H1 (cell line): ENCODE measurements at regions not wholly inside any gene's neighbourhood (a gene's known extent, or its start where the extent isn't known, plus 50 kb on each side); places are given as distances from the start of the nearest gene placed in this dataset.

Source experiments
- CREB1 ChIP-seq: IDR thresholded peaks from 2 replicates; pipeline ENCODE4 v1.6.1; 2012; ENCODE audit warnings: inconsistent platforms
- KDM4A ChIP-seq: IDR thresholded peaks from one replicate; pipeline ENCODE4 v1.7.1; 2012; ENCODE audit warnings: low read depth, mild to moderate bottlenecking, moderate library complexity, low read length, inconsistent platforms; ENCODE audit not compliant: severe bottlenecking
- TAF7 ChIP-seq: optimal IDR thresholded peaks from 2 replicates; pipeline ENCODE3; 2011; ENCODE audit warnings: low read depth, mild to moderate bottlenecking, inconsistent platforms, low read length, moderate library complexity, borderline replicate concordance
- YY1 ChIP-seq: IDR thresholded peaks from 2 replicates; pipeline ENCODE4 v1.6.1; 2011; ENCODE audit warnings: low read depth, mild to moderate bottlenecking, low read length
- TF ChIP-seq, protein P1 (sequence below): fragments of 300-600 bp; sonication (generic); IDR thresholded peaks from 2 replicates; pipeline ENCODE4 v1.7.1; 2012; ENCODE audit warnings: low read length, moderate library complexity, mild to moderate bottlenecking, inconsistent platforms; ENCODE audit not compliant: insufficient replicate concordance

DNA sequence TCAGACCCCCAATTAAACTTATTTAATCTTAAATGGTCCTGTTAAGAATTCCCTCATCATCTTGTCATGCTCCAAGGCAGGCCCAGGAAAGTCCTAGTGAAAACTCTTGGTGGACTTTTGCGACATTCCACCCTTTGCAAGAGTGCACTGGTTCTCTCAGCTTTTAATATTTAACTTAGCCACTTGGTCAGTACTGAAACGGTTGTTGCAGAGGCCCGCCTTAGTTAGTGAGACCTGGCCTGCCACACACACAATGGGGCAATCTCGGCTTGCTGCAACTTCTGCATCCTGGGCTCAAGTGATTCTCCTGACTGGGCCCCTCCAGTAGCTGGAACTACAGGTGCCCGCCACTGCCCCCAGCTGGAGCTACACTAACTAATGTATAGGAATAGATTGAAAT, 1366.0 kb downstream of the UQCRFS1 start (continued):
- TF ChIP-seq, protein P1, sequence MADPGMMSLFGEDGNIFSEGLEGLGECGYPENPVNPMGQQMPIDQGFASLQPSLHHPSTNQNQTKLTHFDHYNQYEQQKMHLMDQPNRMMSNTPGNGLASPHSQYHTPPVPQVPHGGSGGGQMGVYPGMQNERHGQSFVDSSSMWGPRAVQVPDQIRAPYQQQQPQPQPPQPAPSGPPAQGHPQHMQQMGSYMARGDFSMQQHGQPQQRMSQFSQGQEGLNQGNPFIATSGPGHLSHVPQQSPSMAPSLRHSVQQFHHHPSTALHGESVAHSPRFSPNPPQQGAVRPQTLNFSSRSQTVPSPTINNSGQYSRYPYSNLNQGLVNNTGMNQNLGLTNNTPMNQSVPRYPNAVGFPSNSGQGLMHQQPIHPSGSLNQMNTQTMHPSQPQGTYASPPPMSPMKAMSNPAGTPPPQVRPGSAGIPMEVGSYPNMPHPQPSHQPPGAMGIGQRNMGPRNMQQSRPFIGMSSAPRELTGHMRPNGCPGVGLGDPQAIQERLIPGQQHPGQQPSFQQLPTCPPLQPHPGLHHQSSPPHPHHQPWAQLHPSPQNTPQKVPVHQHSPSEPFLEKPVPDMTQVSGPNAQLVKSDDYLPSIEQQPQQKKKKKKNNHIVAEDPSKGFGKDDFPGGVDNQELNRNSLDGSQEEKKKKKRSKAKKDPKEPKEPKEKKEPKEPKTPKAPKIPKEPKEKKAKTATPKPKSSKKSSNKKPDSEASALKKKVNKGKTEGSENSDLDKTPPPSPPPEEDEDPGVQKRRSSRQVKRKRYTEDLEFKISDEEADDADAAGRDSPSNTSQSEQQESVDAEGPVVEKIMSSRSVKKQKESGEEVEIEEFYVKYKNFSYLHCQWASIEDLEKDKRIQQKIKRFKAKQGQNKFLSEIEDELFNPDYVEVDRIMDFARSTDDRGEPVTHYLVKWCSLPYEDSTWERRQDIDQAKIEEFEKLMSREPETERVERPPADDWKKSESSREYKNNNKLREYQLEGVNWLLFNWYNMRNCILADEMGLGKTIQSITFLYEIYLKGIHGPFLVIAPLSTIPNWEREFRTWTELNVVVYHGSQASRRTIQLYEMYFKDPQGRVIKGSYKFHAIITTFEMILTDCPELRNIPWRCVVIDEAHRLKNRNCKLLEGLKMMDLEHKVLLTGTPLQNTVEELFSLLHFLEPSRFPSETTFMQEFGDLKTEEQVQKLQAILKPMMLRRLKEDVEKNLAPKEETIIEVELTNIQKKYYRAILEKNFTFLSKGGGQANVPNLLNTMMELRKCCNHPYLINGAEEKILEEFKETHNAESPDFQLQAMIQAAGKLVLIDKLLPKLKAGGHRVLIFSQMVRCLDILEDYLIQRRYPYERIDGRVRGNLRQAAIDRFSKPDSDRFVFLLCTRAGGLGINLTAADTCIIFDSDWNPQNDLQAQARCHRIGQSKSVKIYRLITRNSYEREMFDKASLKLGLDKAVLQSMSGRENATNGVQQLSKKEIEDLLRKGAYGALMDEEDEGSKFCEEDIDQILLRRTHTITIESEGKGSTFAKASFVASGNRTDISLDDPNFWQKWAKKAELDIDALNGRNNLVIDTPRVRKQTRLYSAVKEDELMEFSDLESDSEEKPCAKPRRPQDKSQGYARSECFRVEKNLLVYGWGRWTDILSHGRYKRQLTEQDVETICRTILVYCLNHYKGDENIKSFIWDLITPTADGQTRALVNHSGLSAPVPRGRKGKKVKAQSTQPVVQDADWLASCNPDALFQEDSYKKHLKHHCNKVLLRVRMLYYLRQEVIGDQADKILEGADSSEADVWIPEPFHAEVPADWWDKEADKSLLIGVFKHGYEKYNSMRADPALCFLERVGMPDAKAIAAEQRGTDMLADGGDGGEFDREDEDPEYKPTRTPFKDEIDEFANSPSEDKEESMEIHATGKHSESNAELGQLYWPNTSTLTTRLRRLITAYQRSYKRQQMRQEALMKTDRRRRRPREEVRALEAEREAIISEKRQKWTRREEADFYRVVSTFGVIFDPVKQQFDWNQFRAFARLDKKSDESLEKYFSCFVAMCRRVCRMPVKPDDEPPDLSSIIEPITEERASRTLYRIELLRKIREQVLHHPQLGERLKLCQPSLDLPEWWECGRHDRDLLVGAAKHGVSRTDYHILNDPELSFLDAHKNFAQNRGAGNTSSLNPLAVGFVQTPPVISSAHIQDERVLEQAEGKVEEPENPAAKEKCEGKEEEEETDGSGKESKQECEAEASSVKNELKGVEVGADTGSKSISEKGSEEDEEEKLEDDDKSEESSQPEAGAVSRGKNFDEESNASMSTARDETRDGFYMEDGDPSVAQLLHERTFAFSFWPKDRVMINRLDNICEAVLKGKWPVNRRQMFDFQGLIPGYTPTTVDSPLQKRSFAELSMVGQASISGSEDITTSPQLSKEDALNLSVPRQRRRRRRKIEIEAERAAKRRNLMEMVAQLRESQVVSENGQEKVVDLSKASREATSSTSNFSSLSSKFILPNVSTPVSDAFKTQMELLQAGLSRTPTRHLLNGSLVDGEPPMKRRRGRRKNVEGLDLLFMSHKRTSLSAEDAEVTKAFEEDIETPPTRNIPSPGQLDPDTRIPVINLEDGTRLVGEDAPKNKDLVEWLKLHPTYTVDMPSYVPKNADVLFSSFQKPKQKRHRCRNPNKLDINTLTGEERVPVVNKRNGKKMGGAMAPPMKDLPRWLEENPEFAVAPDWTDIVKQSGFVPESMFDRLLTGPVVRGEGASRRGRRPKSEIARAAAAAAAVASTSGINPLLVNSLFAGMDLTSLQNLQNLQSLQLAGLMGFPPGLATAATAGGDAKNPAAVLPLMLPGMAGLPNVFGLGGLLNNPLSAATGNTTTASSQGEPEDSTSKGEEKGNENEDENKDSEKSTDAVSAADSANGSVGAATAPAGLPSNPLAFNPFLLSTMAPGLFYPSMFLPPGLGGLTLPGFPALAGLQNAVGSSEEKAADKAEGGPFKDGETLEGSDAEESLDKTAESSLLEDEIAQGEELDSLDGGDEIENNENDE: no peak
- TF ChIP-seq YY1 (no peak), CREB1 (no peak), TAF7 (no peak), KDM4A (no peak)
